ENCODE measurements at regions not wholly inside any gene's neighbourhood (a gene's known extent, or its start where the extent isn't known, plus 50 kb on each side); places are given as distances from the start of the nearest gene placed in this dataset.
"Not testable (repeated sequence)": the region's sequence is repeated elsewhere in the genome, so short reads cannot be mapped to it uniquely, and the experiment has no call there.

DNA sequence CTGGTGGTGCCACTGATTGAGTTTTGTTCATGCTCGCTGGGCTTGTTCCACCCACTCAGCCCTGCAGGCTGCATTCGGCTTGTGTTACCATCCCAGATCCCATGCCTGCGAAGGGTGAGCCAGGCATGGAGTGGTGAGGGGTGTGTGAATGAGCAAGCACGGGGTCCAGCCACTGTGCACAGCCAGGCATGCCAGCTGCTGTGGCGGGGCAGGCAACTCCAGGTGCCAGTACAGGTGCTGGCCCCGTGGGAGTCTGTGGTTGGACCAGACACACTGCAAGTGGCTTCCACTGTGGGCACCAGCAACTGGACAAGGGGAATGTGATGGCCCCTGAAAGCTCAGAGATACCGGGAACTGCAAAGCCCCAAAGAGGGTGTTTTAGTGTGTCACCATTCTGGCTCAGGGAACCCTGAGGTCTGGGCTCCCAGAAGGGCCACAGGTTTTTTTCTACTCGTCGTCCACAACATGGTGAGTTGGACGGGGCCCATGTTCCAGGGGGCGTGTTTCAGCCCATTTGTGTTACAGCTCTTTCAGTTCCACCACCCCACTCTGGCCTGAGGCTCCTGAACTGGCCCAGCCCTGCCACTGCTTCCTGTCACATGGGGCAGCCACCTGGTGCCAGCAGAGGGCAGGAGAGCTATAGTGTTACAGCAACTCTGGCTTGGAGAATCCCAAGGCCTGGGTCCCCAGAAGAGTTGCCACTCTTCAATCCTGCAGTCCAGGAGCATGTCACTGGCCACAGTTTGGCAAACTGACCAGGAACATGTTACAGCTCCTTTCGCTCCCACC, 217.0 kb upstream of the OBI1 start:
- no peak for DNase-seq (ENCODE audit: low read depth)
- H3K4me3 ChIP-seq (ENCODE audit: low read depth, low read length), result no peak overlapping the region
- TF ChIP-seq, protein P1, sequence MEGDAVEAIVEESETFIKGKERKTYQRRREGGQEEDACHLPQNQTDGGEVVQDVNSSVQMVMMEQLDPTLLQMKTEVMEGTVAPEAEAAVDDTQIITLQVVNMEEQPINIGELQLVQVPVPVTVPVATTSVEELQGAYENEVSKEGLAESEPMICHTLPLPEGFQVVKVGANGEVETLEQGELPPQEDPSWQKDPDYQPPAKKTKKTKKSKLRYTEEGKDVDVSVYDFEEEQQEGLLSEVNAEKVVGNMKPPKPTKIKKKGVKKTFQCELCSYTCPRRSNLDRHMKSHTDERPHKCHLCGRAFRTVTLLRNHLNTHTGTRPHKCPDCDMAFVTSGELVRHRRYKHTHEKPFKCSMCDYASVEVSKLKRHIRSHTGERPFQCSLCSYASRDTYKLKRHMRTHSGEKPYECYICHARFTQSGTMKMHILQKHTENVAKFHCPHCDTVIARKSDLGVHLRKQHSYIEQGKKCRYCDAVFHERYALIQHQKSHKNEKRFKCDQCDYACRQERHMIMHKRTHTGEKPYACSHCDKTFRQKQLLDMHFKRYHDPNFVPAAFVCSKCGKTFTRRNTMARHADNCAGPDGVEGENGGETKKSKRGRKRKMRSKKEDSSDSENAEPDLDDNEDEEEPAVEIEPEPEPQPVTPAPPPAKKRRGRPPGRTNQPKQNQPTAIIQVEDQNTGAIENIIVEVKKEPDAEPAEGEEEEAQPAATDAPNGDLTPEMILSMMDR (IDR thresholded peaks at IDR 0.05; ENCODE audit: insufficient read depth, low read depth, low read length), result no peak

DNA sequence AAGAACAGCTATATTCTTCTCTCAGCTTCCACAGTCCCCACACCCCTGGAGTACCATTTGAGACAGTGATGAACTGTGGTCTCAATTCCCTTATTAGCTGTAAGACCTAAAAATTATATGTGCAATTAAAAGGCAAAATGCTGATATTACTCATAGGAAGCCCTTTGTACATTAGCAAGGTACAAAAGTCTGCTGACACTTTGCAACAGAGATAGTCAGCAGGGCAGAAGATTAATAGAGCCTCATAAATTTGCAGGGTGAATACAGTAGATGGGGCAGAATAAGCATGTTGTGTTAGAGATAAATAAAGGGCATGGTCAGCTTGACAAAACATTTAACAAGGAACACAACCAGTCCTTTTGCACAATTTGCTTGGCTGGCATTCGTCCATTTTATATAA, 210.0 kb upstream of the OBI1 start:
- TF ChIP-seq, protein P1 (IDR thresholded peaks at IDR 0.05; ENCODE audit: insufficient read depth, low read depth, low read length), result no peak
- H3K4me3 ChIP-seq (ENCODE audit: low read depth, low read length), result no peak overlapping the region
- DNase-seq (ENCODE audit: low read depth), result no peak

DNA sequence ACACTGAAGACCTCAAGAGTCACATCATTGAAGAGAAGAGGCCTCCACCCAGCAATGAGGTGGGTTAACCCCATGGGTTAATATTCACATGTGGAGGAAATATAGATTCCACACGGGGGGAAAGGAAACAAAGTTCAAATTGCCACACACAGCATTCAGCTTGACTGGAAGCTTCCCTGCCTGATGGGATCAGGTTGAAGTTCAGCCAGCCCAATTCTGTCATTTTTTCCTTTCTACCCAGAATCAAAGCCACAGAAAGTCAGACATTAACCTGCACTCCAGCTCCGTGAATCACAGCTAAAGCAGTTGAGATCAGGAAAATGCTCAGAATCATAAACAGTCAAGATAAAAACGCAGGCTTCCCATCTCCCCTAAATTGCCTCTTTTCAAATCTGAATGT, 208.7 kb upstream of the OBI1 start:
- DNase-seq (ENCODE audit: low read depth), result no peak
- TF ChIP-seq, protein P1 (IDR thresholded peaks at IDR 0.05; ENCODE audit: insufficient read depth, low read depth, low read length), result no peak
- no peak overlapping the region for H3K4me3 ChIP-seq (ENCODE audit: low read depth, low read length)

DNA sequence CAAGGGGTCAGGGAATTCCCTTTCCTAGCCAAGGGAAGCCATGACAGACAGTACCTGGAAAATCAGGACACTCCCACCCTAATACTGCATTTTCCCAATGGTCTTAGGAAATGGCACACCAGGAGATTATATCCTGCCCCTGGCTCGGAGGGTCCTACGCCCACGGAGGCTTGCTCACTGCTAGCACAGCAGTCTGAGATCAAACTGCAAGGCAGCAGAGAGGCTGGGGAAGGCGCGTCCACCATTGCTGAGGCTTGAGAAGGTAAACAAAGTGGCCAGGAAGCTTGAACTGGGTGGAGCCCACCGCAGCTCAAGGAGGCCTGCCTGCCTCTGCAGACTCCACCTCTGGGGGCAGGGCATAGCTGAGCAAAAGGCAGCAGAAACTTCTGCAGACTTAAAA, 207.1 kb upstream of the OBI1 start:
- not testable (repeated sequence) for H3K4me3 ChIP-seq (ENCODE audit: low read depth, low read length); DNase-seq (ENCODE audit: low read depth)

DNA sequence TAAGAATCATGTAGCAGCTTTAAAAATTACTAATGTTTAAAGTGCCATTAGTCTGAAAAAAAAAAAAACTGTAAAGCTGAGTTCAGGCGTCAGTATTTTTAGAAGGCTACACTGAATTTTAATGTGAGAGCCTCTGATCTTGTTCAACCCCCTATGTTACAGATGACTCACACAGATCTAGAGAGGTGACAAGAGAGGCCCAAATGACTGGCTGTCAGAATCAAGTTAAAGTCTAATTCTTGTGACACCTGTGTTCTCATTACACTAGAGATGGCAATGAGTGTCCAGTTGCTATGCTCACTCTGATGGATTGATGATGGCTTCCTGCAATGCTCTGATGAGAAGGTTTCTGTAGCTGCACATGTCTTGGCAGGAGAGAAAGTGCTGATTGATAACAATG, 203.5 kb upstream of the OBI1 start:
- no peak overlapping the region for H3K4me3 ChIP-seq (ENCODE audit: low read depth, low read length)
- DNase-seq (ENCODE audit: low read depth), result no peak
- TF ChIP-seq, protein P1 (IDR thresholded peaks at IDR 0.05; ENCODE audit: insufficient read depth, low read depth, low read length), result no peak

DNA sequence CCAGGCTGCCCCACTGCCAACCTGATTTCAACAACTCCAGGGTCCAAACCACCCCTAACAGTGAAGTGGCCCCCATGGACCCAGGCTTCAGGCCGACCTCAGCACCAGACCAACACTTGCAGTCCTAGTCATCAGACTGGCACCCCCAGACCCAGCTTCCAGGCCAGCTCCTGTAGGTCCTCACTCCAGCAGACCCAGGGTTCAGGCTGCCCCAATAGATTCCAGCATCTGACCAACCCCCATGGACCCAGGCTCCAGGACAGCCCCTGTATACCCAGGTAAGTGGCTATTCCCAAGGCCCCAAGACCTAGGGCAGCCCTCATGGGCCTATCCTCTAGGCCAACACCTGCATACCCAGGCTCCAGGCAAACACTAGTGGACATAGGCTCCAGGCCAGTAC, 193.8 kb upstream of the OBI1 start:
- DNase-seq (ENCODE audit: low read depth), result no peak
- TF ChIP-seq, protein P1 (IDR thresholded peaks at IDR 0.05; ENCODE audit: insufficient read depth, low read depth, low read length), result no peak

DNA sequence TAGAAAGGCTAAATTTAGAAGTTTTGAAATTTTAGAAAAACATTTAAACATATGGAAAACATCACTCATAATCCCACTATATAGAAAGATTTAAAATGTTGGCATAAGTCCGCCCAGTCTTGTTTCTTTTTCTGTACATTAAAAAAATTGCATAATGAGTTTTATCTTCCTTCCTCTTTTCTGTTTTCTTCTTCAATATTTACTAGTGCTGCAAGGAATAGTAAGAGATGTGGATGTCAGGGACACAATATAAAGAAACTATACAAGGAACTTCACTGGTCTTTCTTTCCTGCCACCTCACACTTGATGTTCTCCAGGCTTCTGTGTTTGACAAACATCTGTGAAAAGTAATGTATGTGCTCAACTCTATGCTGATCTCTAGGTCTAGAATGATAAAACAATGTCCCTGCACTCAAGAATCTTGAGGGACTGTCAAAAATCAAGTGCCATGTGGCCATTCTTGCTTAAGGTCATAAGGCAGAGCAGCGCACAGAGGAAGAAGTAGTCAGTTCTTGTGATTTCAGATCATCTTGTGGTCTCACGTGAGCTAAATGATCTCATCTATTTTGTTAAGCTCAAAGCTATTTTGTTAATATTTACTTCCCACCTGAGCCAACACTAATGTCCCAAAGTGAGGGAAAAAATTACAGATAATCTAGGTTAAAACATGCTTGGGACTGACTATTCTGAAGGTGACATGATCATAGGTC, 186.9 kb upstream of the OBI1 start:
- no peak for DNase-seq (ENCODE audit: low read depth)
- no peak overlapping the region for H3K4me3 ChIP-seq (ENCODE audit: low read depth, low read length)
- TF ChIP-seq, protein P1 (IDR thresholded peaks at IDR 0.05; ENCODE audit: insufficient read depth, low read depth, low read length), result no peak

More for the DNA sequence above, 193.8 kb upstream of the OBI1 start:
- no peak overlapping the region for H3K4me3 ChIP-seq (ENCODE audit: low read depth, low read length)

All from fibroblast of villous mesenchyme (primary cell).